GM19463 (cell line): ENCODE measurements at regions not wholly inside any gene's neighbourhood (a gene's known extent, or its start where the extent isn't known, plus 50 kb on each side); places are given as distances from the start of the nearest gene placed in this dataset.
"Not testable (repeated sequence)": the region's sequence is repeated elsewhere in the genome, so short reads cannot be mapped to it uniquely, and the experiment has no call there.

Source experiments
- ATAC-seq: cut with Tn5 transposase; IDR thresholded peaks from one replicate; pipeline ENCODE4 v1.9.1; 2021; ENCODE audit warnings: mild to moderate bottlenecking, moderate library complexity; ENCODE audit not compliant: unreplicated experiment

- ATAC-seq = no peak
Measured at GRCh38 chr21:23138797-23139196, 2140.6 kb downstream of the NCAM2 start.

- no peak for ATAC-seq
Measured at GRCh38 chr21:23152130-23152529, 2153.9 kb downstream of the NCAM2 start.

GRCh38 chr21:23153842-23154241, 2155.6 kb downstream of the NCAM2 start:
- not testable (repeated sequence) for ATAC-seq

GRCh38 chr21:23155281-23155680, 2157.1 kb downstream of the NCAM2 start:
- no peak for ATAC-seq

GRCh38 chr21:23160914-23161313, 2162.7 kb downstream of the NCAM2 start:
- no peak for ATAC-seq

GRCh38 chr21:23162198-23162946, 2164.2 kb downstream of the NCAM2 start:
- ATAC-seq = no peak
